BLaER1 treated with 17β-estradiol and CSF1 and Interleukin-3, amounts not matched to agents 10 nM and 100 nM (cell line): ENCODE measurements at regions not wholly inside any gene's neighbourhood (a gene's known extent, or its start where the extent isn't known, plus 50 kb on each side); places are given as distances from the start of the nearest gene placed in this dataset.

Experiments used
- H3K27ac ChIP-seq, 11 experiments: shearing (Covaris generic); formaldehyde crosslinking; 2 replicates each; pipeline ENCODE4 v1.8.1; 2022
- H3K27me3 ChIP-seq, 11 experiments: shearing (Covaris generic); formaldehyde crosslinking; 2 replicates each; pipeline ENCODE4 v1.8.1; 2022
- H3K36me3 ChIP-seq, 11 experiments: shearing (Covaris generic); formaldehyde crosslinking; 2 replicates each; pipeline ENCODE4 v1.8.1; 2022
- H3K4me1 ChIP-seq, 10 experiments: shearing (Covaris generic); formaldehyde crosslinking; 2 replicates each; pipeline ENCODE4 v1.8.1; 2022
- H3K4me2 ChIP-seq, 11 experiments: shearing (Covaris generic); formaldehyde crosslinking; 2 replicates each; pipeline ENCODE4 v1.8.1; 2022
- H3K4me3 ChIP-seq, 10 experiments: shearing (Covaris generic); formaldehyde crosslinking; 2 replicates each; pipeline ENCODE4 v1.8.1; 2022
- H3K9ac ChIP-seq, 11 experiments: shearing (Covaris generic); formaldehyde crosslinking; 2 replicates each; pipeline ENCODE4 v1.8.1; 2022
- H3K9me3 ChIP-seq, 11 experiments: shearing (Covaris generic); formaldehyde crosslinking; replicated peaks in 1 of 11; 2 replicates each; pipeline ENCODE4 v1.8.1; 2022
- H4K20me1 ChIP-seq, 11 experiments: shearing (Covaris generic); formaldehyde crosslinking; 2 replicates each; pipeline ENCODE4 v1.8.1; 2022
- Cebpa-rat ChIP-seq, 11 experiments: shearing (Covaris generic); IDR thresholded peaks; 2 replicates each; pipeline ENCODE4 v1.8.1; 2022

- Histone ChIP-seq H3K36me3 (peaks cover 0 to 26% (median 17%) of the 10 kb centered on the region in 11 experiments; a peak in 17 of 22 replicates), H3K4me2 (no peak overlapping the region), H3K27me3 (no peaks in the 10 kb centered on the region), H3K4me3 (no peak overlapping the region), H4K20me1 (no peaks in the 10 kb centered on the region), H3K9me3 (peaks cover 33 to 45% (median 43%) of the 10 kb centered on the region in 11 experiments), H3K27ac (no peak overlapping the region), H3K9ac (no peak overlapping the region), H3K4me1 (no peaks in the 10 kb centered on the region)
- no peak for TF ChIP-seq Cebpa-rat (IDR thresholded peaks at IDR 0.05)
These were observed 56.7 kb upstream of the RAB38 start for GRCh38 chr11:88231894-88232482.

DNA sequence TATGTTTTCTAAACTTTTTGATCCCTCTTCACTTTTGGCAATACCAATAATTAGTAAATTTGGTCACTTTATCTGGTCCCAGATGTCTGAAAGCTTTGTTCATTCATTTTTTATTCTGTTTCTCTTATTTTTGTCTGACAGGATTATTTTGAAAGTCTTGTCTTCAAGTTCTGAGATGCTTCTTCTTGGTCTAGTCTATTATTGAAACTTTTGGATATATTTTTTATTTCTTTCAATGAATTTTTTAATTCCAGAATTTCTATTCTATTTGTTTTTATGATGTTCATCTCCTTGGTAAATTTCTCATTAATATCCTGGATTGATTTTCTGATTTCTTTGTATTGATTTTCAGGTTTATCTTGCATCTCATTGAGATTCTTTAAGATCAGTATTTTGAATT lies 54.1 kb upstream of the RAB38 start:
- Histone ChIP-seq H3K27me3 (no peaks in the 10 kb centered on the region), H3K4me3 (no peak overlapping the region), H3K4me2 (no peak overlapping the region), H3K36me3 (peaks cover 0 to 31% (median 17%) of the 10 kb centered on the region in 11 experiments; a peak in 17 of 22 replicates), H3K4me1 (no peaks in the 10 kb centered on the region), H3K9me3 (peaks cover 52 to 71% (median 63%) of the 10 kb centered on the region in 11 experiments), H3K27ac (no peak overlapping the region), H3K9ac (no peak overlapping the region), H4K20me1 (no peaks in the 10 kb centered on the region)
- no peak for TF ChIP-seq Cebpa-rat (IDR thresholded peaks at IDR 0.05)
